ENCODE measurements at regions not wholly inside any gene's neighbourhood (a gene's known extent, or its start where the extent isn't known, plus 50 kb on each side); places are given as distances from the start of the nearest gene placed in this dataset.

- TF ChIP-seq POLR2A (IDR thresholded peaks at IDR 0.05; ENCODE audit: low read depth, low read length) (no peak), POLR2AphosphoS5 (IDR thresholded peaks at IDR 0.05; ENCODE audit: low read depth, low read length) (no peak)
Observed at GRCh38 chr4:66728280-66728679, 817.0 kb downstream of the CENPC start.
